ENCODE measurements at regions not wholly inside any gene's neighbourhood (a gene's known extent, or its start where the extent isn't known, plus 50 kb on each side); places are given as distances from the start of the nearest gene placed in this dataset.

DNA sequence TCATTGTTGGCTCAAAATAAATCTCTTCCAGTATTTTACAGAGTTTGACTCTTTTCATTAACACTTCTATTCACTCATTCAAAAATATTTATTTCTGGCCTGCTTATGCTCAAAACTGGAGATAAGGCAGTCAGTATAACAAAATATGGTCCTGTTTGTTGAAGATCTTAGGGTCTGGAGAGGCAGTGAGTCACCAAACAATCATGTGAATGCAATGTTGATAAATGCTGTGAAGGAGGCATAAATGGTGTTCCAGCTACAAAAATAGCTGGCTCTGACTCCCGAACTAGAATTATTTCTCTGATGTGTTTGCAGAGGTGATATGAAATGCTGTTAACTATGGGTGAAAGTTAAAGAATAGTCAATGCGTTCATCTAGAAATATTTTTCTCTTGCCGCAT is 390.6 kb downstream of the AASDHPPT start:
- H3K4me1 ChIP-seq (ENCODE audit: control insufficient read depth, insufficient read depth, low read length): 0 out of 2 replicates have a peak, but pooled peaks cover 3% of the 10 kb centered on the region
- ChIA-PET POLR2A (no interaction called here), CTCF (no interaction called here)
- H3K9me3 ChIP-seq (ENCODE audit: control insufficient read depth, insufficient read depth, low read depth, low read length): peaks cover 5% of the 10 kb centered on the region; the same call in 1 of the 2 replicates
- in situ Hi-C loops (cut with HindIII; ENCODE audit: low pct_unique_long_range_greater_than_20kb, low sequenced_read_pairs): no loop called here
- no peak for ATAC-seq
- no peak for DNase-seq (ENCODE audit: low read depth, low spot score)
- H3K36me3 ChIP-seq (ENCODE audit: control insufficient read depth, insufficient read depth, low read length): no peaks in the 10 kb centered on the region
- no TSS peak for BruUV-seq (replicated peaks)
- TF ChIP-seq TCF7L2 (IDR thresholded peaks at IDR 0.05; ENCODE audit: low read depth, low read length): no peak
- TF ChIP-seq SIN3A (IDR thresholded peaks at IDR 0.05; ENCODE audit: borderline replicate concordance, insufficient read depth, low read depth, low read length): no peak
- TF ChIP-seq, protein P1, sequence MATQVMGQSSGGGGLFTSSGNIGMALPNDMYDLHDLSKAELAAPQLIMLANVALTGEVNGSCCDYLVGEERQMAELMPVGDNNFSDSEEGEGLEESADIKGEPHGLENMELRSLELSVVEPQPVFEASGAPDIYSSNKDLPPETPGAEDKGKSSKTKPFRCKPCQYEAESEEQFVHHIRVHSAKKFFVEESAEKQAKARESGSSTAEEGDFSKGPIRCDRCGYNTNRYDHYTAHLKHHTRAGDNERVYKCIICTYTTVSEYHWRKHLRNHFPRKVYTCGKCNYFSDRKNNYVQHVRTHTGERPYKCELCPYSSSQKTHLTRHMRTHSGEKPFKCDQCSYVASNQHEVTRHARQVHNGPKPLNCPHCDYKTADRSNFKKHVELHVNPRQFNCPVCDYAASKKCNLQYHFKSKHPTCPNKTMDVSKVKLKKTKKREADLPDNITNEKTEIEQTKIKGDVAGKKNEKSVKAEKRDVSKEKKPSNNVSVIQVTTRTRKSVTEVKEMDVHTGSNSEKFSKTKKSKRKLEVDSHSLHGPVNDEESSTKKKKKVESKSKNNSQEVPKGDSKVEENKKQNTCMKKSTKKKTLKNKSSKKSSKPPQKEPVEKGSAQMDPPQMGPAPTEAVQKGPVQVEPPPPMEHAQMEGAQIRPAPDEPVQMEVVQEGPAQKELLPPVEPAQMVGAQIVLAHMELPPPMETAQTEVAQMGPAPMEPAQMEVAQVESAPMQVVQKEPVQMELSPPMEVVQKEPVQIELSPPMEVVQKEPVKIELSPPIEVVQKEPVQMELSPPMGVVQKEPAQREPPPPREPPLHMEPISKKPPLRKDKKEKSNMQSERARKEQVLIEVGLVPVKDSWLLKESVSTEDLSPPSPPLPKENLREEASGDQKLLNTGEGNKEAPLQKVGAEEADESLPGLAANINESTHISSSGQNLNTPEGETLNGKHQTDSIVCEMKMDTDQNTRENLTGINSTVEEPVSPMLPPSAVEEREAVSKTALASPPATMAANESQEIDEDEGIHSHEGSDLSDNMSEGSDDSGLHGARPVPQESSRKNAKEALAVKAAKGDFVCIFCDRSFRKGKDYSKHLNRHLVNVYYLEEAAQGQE (IDR thresholded peaks at IDR 0.05; ENCODE audit: insufficient read depth in 1 of 2, low read depth in 2 of 2, low read length in 1 of 2): no peak
- TF ChIP-seq, protein P2, sequence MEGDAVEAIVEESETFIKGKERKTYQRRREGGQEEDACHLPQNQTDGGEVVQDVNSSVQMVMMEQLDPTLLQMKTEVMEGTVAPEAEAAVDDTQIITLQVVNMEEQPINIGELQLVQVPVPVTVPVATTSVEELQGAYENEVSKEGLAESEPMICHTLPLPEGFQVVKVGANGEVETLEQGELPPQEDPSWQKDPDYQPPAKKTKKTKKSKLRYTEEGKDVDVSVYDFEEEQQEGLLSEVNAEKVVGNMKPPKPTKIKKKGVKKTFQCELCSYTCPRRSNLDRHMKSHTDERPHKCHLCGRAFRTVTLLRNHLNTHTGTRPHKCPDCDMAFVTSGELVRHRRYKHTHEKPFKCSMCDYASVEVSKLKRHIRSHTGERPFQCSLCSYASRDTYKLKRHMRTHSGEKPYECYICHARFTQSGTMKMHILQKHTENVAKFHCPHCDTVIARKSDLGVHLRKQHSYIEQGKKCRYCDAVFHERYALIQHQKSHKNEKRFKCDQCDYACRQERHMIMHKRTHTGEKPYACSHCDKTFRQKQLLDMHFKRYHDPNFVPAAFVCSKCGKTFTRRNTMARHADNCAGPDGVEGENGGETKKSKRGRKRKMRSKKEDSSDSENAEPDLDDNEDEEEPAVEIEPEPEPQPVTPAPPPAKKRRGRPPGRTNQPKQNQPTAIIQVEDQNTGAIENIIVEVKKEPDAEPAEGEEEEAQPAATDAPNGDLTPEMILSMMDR (IDR thresholded peaks at IDR 0.05): no peak
- no peak for TF ChIP-seq POLR2AphosphoS5 (IDR thresholded peaks at IDR 0.05; ENCODE audit: low read depth, low read length)
- intact Hi-C loops (cut with micrococcal nuclease; ENCODE audit: unreplicated experiment): no loop called here
- no peaks in the 10 kb centered on the region for H3K27me3 ChIP-seq (ENCODE audit: control insufficient read depth, insufficient read depth, low read length)
- no peak overlapping the region for H3K27ac ChIP-seq (ENCODE audit: low read length)
- no peak overlapping the region for H3K4me3 ChIP-seq (ENCODE audit: low read depth in 2 of 2, low read length in 2 of 2)

DNA sequence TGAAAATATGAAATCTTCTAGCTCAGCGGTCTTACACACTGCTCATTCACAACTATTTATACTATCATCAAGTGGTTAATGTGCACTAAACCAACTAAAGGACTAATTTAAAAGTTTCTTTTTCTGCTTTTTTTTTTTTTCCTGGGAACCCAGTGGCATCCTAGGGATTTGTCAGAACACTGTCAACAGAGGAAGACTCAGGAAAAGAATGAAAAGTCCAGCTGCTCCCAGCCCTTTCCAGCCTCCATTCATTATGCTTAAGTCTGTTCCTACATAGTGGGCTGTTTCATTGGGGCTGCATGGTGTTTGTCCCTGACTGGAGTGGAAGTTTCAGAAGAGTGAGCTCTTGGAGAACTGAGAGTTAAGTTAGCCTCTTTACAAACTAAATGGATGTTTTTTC is 391.1 kb downstream of the AASDHPPT start:
- no peaks in the 10 kb centered on the region for H3K27me3 ChIP-seq (ENCODE audit: control insufficient read depth, insufficient read depth, low read length)
- intact Hi-C loops (cut with micrococcal nuclease; ENCODE audit: unreplicated experiment) (no loop called here), in situ Hi-C loops (cut with HindIII; ENCODE audit: low pct_unique_long_range_greater_than_20kb, low sequenced_read_pairs) (no loop called here)
- no peak overlapping the region for H3K4me3 ChIP-seq (ENCODE audit: low read depth in 2 of 2, low read length in 2 of 2)
- DNase-seq (ENCODE audit: low read depth, low spot score) (no peak), ATAC-seq (no peak)
- POLR2A ChIA-PET: no interaction called here
- H3K27ac ChIP-seq (ENCODE audit: low read length): no peak overlapping the region
- no peaks in the 10 kb centered on the region for H3K36me3 ChIP-seq (ENCODE audit: control insufficient read depth, insufficient read depth, low read length)
- CTCF ChIA-PET: interaction anchor here (0.7 kb wide), 1 partner anchor 237 kb away, joined by 5 read pairs; no protein-coding TSS in a partner anchor
- TF ChIP-seq POLR2AphosphoS5 (IDR thresholded peaks at IDR 0.05; ENCODE audit: low read depth, low read length) (no peak), SIN3A (IDR thresholded peaks at IDR 0.05; ENCODE audit: borderline replicate concordance, insufficient read depth, low read depth, low read length) (no peak), TCF7L2 (IDR thresholded peaks at IDR 0.05; ENCODE audit: low read depth, low read length) (no peak)
- TF ChIP-seq, protein P1 (IDR thresholded peaks at IDR 0.05; ENCODE audit: insufficient read depth in 1 of 2, low read depth in 2 of 2, low read length in 1 of 2): no peak
- TF ChIP-seq, protein P2 (IDR thresholded peaks at IDR 0.05): no peak
- peaks cover 7% of the 10 kb centered on the region; the same call in 1 of the 2 replicates for H3K9me3 ChIP-seq (ENCODE audit: control insufficient read depth, insufficient read depth, low read depth, low read length)
- no TSS peak for BruUV-seq (replicated peaks)
- H3K4me1 ChIP-seq (ENCODE audit: control insufficient read depth, insufficient read depth, low read length): 0 out of 2 replicates have a peak, but pooled peaks cover 3% of the 10 kb centered on the region
